ENCODE measurements at regions not wholly inside any gene's neighbourhood (a gene's known extent, or its start where the extent isn't known, plus 50 kb on each side); places are given as distances from the start of the nearest gene placed in this dataset.

GRCh38 chr15:85959611-85960010, 120.1 kb upstream of the AGBL1 start:
- Mint-ChIP-seq H3K27me3 (no peaks in the 10 kb centered on the region), H3K4me3 (no peak overlapping the region), H3K27ac (no peak overlapping the region), H3K9me3 (peaks cover 2% of the 10 kb centered on the region), H3K4me1 (peaks cover 5% of the 10 kb centered on the region), H3K36me3 (ENCODE audit: low read depth) (no peaks in the 10 kb centered on the region)
- DNase-seq = no peak
- ChIA-PET CTCF (no interaction called here), POLR2A (no interaction called here)
- intact Hi-C loops (cut with micrococcal nuclease) = no loop called here
- no peak for ATAC-seq (ENCODE audit: low read depth)
- TF ChIP-seq, protein P1, sequence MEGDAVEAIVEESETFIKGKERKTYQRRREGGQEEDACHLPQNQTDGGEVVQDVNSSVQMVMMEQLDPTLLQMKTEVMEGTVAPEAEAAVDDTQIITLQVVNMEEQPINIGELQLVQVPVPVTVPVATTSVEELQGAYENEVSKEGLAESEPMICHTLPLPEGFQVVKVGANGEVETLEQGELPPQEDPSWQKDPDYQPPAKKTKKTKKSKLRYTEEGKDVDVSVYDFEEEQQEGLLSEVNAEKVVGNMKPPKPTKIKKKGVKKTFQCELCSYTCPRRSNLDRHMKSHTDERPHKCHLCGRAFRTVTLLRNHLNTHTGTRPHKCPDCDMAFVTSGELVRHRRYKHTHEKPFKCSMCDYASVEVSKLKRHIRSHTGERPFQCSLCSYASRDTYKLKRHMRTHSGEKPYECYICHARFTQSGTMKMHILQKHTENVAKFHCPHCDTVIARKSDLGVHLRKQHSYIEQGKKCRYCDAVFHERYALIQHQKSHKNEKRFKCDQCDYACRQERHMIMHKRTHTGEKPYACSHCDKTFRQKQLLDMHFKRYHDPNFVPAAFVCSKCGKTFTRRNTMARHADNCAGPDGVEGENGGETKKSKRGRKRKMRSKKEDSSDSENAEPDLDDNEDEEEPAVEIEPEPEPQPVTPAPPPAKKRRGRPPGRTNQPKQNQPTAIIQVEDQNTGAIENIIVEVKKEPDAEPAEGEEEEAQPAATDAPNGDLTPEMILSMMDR (IDR thresholded peaks at IDR 0.05) = no peak

- TF ChIP-seq, protein P1 (IDR thresholded peaks at IDR 0.05) = no peak
- no peak overlapping the region for H3K4me3 Mint-ChIP-seq
- no peaks in the 10 kb centered on the region for H3K27me3 Mint-ChIP-seq
- ATAC-seq (ENCODE audit: low read depth) (no peak), DNase-seq (no peak)
- intact Hi-C loops (cut with micrococcal nuclease) = no loop called here
- H3K27ac Mint-ChIP-seq = no peak overlapping the region
- H3K4me1 Mint-ChIP-seq = peaks cover 3% of the 10 kb centered on the region
- peaks cover 2% of the 10 kb centered on the region for H3K9me3 Mint-ChIP-seq
- ChIA-PET CTCF (no interaction called here), POLR2A (no interaction called here)
- H3K36me3 Mint-ChIP-seq (ENCODE audit: low read depth) = no peaks in the 10 kb centered on the region
Measured at GRCh38 chr15:85960381-85960780, 119.3 kb upstream of the AGBL1 start.

GRCh38 chr15:85961821-85962220, 117.8 kb upstream of the AGBL1 start:
- Mint-ChIP-seq H3K36me3 (ENCODE audit: low read depth) (no peaks in the 10 kb centered on the region), H3K27me3 (no peaks in the 10 kb centered on the region), H3K4me1 (peaks cover 3% of the 10 kb centered on the region), H3K9me3 (peaks cover 2% of the 10 kb centered on the region), H3K27ac (no peak overlapping the region), H3K4me3 (no peak overlapping the region)
- POLR2A ChIA-PET = no interaction called here
- TF ChIP-seq, protein P1 (IDR thresholded peaks at IDR 0.05) = no peak
- ATAC-seq (ENCODE audit: low read depth) (no peak), DNase-seq (no peak)
- CTCF ChIA-PET = no interaction called here
- intact Hi-C loops (cut with micrococcal nuclease) = no loop called here

DNA sequence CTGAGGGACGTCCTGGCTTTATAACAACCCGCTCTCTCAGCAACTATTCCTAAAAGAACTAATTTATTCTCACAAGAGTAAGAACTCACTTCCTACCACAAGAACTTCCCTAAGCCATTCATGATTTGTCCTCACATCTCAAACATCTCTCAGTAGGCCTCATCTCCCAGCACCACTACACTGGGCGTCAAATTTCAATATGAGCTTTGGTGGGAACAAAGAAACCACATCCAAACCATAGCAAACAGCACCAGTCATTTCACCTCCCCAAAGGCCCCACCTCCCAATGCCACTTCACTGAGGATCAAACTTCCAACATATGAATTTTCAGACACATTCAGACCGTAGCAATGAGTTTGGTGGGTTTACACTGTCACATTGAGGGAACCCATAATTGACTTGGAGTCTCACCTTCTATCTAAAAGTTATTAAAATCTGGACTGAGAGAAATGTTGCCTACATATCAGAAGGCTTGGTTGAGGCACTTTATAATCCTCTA, 116.4 kb upstream of the AGBL1 start:
- POLR2A ChIA-PET = no interaction called here
- H3K4me3 Mint-ChIP-seq = no peak overlapping the region
- H3K36me3 Mint-ChIP-seq (ENCODE audit: low read depth) = no peaks in the 10 kb centered on the region
- TF ChIP-seq, protein P1 (IDR thresholded peaks at IDR 0.05) = no peak
- ATAC-seq (ENCODE audit: low read depth) = no peak
- intact Hi-C loops (cut with micrococcal nuclease) = no loop called here
- H3K27ac Mint-ChIP-seq = no peak overlapping the region
- no peaks in the 10 kb centered on the region for H3K27me3 Mint-ChIP-seq
- H3K9me3 Mint-ChIP-seq = no peaks in the 10 kb centered on the region
- CTCF ChIA-PET = no interaction called here
- no peak for DNase-seq
- H3K4me1 Mint-ChIP-seq = no peaks in the 10 kb centered on the region

DNA sequence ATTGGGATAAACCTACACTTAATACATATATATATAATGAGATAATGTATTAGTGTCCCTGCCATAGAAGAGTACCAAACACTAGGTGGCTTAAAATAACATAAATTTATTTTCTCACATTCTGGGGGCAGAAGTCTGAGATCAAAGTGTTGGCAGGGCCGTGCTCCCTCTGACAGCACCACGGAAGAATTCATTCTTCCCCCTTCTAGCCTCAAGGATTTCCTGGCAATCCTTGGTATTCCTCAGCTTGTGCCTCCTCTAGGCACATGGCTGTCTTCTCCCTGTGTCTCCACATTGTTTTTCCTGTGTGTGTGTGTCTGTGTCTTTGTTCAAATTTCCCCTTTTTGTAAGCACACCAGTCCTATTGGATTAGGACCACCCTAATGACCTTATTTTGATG, 115.2 kb upstream of the AGBL1 start:
- ChIA-PET POLR2A (no interaction called here), CTCF (no interaction called here)
- H3K4me1 Mint-ChIP-seq = no peaks in the 10 kb centered on the region
- H3K27ac Mint-ChIP-seq = no peak overlapping the region
- no peaks in the 10 kb centered on the region for H3K36me3 Mint-ChIP-seq (ENCODE audit: low read depth)
- TF ChIP-seq, protein P1 (IDR thresholded peaks at IDR 0.05) = no peak
- DNase-seq (no peak), ATAC-seq (ENCODE audit: low read depth) (no peak)
- H3K9me3 Mint-ChIP-seq = no peaks in the 10 kb centered on the region
- intact Hi-C loops (cut with micrococcal nuclease) = no loop called here
- no peak overlapping the region for H3K4me3 Mint-ChIP-seq
- H3K27me3 Mint-ChIP-seq = no peaks in the 10 kb centered on the region

Data from activated B cell treated with CpG ODN at 0.5 μM for 24 hours (primary cell).